GM12878 (cell line): ENCODE measurements at regions not wholly inside any gene's neighbourhood (a gene's known extent, or its start where the extent isn't known, plus 50 kb on each side); places are given as distances from the start of the nearest gene placed in this dataset.

Experiments
- KDM1A ChIP-seq: fragments of 200-600 bp; sonication (generic); IDR thresholded peaks from 2 replicates; pipeline ENCODE4 v1.6.1; 2016; ENCODE audit warnings: borderline replicate concordance
- MEF2B ChIP-seq: fragments of 450-650 bp; IDR thresholded peaks from 2 replicates; pipeline ENCODE4 v1.6.1; 2018; ENCODE audit warnings: mild to moderate bottlenecking, moderate library complexity; ENCODE audit not compliant: partially characterized antibody, poor library complexity, severe bottlenecking
- POLR2AphosphoS5 ChIP-seq: IDR thresholded peaks from 2 replicates; pipeline ENCODE4 v1.6.1; 2011; ENCODE audit warnings: mild to moderate bottlenecking, low read length, inconsistent platforms

DNA sequence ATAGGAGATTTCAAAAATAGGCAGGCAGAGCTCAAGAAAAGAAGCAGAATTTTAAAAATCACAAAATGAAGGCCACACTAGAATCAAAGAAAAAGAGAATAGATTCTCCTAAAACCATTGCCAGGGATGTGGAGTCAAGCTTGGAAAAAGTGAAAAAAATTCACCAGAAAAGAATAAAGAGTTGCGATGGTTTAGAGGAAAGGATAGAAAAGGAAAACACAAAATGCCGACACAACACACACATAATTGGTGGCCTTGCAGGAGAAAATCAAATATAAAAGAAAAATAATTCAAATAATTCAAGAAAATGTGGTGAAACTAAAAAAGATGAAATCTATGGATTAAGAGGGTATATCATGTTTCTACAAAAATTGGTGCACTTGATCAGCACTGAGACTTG lies 181.6 kb upstream of the C14orf180 start:
- TF ChIP-seq POLR2AphosphoS5 = no peak
- TF ChIP-seq MEF2B = no peak
- no peak for TF ChIP-seq KDM1A
